Keratinocyte (primary cell): ENCODE measurements at regions not wholly inside any gene's neighbourhood (a gene's known extent, or its start where the extent isn't known, plus 50 kb on each side); places are given as distances from the start of the nearest gene placed in this dataset.

Source experiments
- DNase-seq: peaks from one replicate; pipeline ENCODE4 v3.0.0-alpha.2; 2011; ENCODE audit warnings: low read depth, missing footprints, low spot score
- FAIRE-seq: peaks from 2 replicates; lab custom pipeline; 2011; peaks lifted over from hg19 to GRCh38; lab: Jason Lieb, UNC
- H2AFZ ChIP-seq: 2 replicates; pipeline ENCODE4 v1.6.0; 2012; ENCODE audit warnings: low read length, control low read depth, inconsistent platforms; ENCODE audit not compliant: control insufficient read depth
- H3K27ac ChIP-seq: 2 replicates; pipeline ENCODE4 v1.5.1; 2011; ENCODE audit warnings: low read length; ENCODE audit not compliant: control insufficient read depth, insufficient read depth
- H3K27me3 ChIP-seq: 3 replicates; pipeline ENCODE4 v1.6.0; 2011; ENCODE audit warnings: low read length; ENCODE audit not compliant: control insufficient read depth, insufficient read depth; ENCODE audit errors: extremely low read depth
- H3K36me3 ChIP-seq, 2 experiments: 2 replicates in 1 of 2; 3 replicates in 1 of 2; pipeline ENCODE4 v1.5.1; 2011; ENCODE audit warnings: low read length in 2 of 2, mild to moderate bottlenecking in 1 of 2; ENCODE audit not compliant: control insufficient read depth in 2 of 2, insufficient read depth in 2 of 2; ENCODE audit errors: extremely low read depth in 1 of 2
- H3K4me1 ChIP-seq: 3 replicates; pipeline ENCODE4 v1.5.1; 2011; ENCODE audit warnings: low read length; ENCODE audit not compliant: control insufficient read depth, insufficient read depth; ENCODE audit errors: extremely low read depth
- H3K4me2 ChIP-seq: 3 replicates; pipeline ENCODE4 v1.6.0; 2011; ENCODE audit warnings: low read depth, low read length; ENCODE audit not compliant: control insufficient read depth, insufficient read depth; ENCODE audit errors: extremely low read depth
- H3K4me3 ChIP-seq, 3 experiments: fragments of 200-600 bp in 1 of 3; sonication (generic) in 1 of 3; 2 replicates in 2 of 3; 3 replicates in 1 of 3; pipeline ENCODE4 v1.5.1; 2011 to 2016; ENCODE audit warnings: low read length in 3 of 3, mild to moderate bottlenecking in 3 of 3, control low read depth in 2 of 3, inconsistent platforms in 1 of 3, low read depth in 1 of 3, mixed read lengths in 1 of 3, mixed run types in 1 of 3, moderate library complexity in 1 of 3; ENCODE audit not compliant: control insufficient read depth in 2 of 3, insufficient read depth in 2 of 3; ENCODE audit errors: extremely low read depth in 1 of 3
- H3K79me2 ChIP-seq: 2 replicates; pipeline ENCODE4 v1.6.0; 2012; ENCODE audit warnings: low read length; ENCODE audit not compliant: control insufficient read depth, insufficient read depth
- H3K9ac ChIP-seq: 3 replicates; pipeline ENCODE4 v1.6.0; 2011; ENCODE audit warnings: low read length; ENCODE audit not compliant: control insufficient read depth, insufficient read depth; ENCODE audit errors: extremely low read depth
- H3K9me1 ChIP-seq: 3 replicates; pipeline ENCODE4 v1.6.0; 2011; ENCODE audit warnings: low read length; ENCODE audit not compliant: control insufficient read depth, insufficient read depth; ENCODE audit errors: extremely low read depth
- H3K9me3 ChIP-seq: 2 replicates; pipeline ENCODE4 v1.5.1; 2012; ENCODE audit warnings: low read depth, low read length; ENCODE audit not compliant: control insufficient read depth
- H4K20me1 ChIP-seq: 3 replicates; pipeline ENCODE4 v1.6.0; 2011; ENCODE audit warnings: low read length; ENCODE audit not compliant: control insufficient read depth, insufficient read depth; ENCODE audit errors: extremely low read depth
- EZH2 ChIP-seq: IDR thresholded peaks from one replicate; pipeline ENCODE4 v1.6.1; 2012; ENCODE audit warnings: inconsistent platforms, mild to moderate bottlenecking, low read length, moderate library complexity
- dilution Hi-C: fragments of 300-500 bp; cut with MboI; formaldehyde crosslinking; loops from one replicate; pipeline ENCODE4 v1.7.0; 2020; ENCODE audit warnings: low sequenced_read_pairs; ENCODE audit not compliant: extremely low pct_ligation_motif_present
- TF ChIP-seq, protein P1 (sequence below), 3 experiments: IDR thresholded peaks in 1 of 3; conservative IDR thresholded peaks in 1 of 3; optimal IDR thresholded peaks in 1 of 3; 2 replicates in 2 of 3; 3 replicates in 1 of 3; pipeline versions ENCODE3 to v1.5.1; 2011; ENCODE audit warnings: low read length in 3 of 3, mild to moderate bottlenecking in 3 of 3, moderate library complexity in 2 of 3, control low read depth in 1 of 3, inconsistent platforms in 1 of 3; ENCODE audit not compliant: insufficient read depth in 2 of 3; ENCODE audit errors: extremely low read depth in 1 of 3

DNA sequence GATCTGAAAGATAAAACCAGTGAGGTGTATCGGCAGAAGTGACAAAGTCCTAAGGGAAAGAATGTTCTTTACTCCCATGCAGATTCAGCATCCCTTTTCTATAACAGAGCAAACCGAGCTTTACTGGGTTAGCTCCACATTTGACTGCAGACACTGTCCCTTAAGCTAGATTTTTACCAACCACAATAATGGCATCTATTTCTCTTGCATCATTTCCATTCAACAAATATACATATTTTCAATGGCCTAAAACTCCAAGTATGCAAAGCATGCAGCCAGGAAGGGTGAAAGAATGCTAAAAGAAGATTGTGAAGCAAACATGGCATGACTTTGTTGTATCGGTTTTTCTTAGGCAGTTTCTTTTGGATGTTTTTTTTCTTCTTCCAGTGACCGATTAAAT, 255.4 kb downstream of the OGFRL1 start:
- Histone ChIP-seq H3K27ac (no peak overlapping the region), H3K9me1 (no peaks in the 10 kb centered on the region), H3K79me2 (no peaks in the 10 kb centered on the region), H3K9ac (no peak overlapping the region), H4K20me1 (no peaks in the 10 kb centered on the region), H3K27me3 (no peaks in the 10 kb centered on the region), H3K36me3 (no peaks in the 10 kb centered on the region), H3K4me1 (no peaks in the 10 kb centered on the region), H2AFZ (no peak overlapping the region), H3K4me3 (no peak overlapping the region), H3K9me3 (no peaks in the 10 kb centered on the region), H3K4me2 (no peak overlapping the region)
- dilution Hi-C loops = no loop called here
- DNase-seq (no peak), FAIRE-seq (peak; percentile 9)
- no peak for TF ChIP-seq EZH2
- TF ChIP-seq, protein P1, sequence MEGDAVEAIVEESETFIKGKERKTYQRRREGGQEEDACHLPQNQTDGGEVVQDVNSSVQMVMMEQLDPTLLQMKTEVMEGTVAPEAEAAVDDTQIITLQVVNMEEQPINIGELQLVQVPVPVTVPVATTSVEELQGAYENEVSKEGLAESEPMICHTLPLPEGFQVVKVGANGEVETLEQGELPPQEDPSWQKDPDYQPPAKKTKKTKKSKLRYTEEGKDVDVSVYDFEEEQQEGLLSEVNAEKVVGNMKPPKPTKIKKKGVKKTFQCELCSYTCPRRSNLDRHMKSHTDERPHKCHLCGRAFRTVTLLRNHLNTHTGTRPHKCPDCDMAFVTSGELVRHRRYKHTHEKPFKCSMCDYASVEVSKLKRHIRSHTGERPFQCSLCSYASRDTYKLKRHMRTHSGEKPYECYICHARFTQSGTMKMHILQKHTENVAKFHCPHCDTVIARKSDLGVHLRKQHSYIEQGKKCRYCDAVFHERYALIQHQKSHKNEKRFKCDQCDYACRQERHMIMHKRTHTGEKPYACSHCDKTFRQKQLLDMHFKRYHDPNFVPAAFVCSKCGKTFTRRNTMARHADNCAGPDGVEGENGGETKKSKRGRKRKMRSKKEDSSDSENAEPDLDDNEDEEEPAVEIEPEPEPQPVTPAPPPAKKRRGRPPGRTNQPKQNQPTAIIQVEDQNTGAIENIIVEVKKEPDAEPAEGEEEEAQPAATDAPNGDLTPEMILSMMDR (optimal IDR thresholded peaks at IDR 0.05 in 1 of 3, IDR thresholded peaks at IDR 0.05 in 1 of 3, conservative IDR thresholded peaks at IDR 0.05 in 1 of 3; ENCODE audit: extremely low read depth in 1 of 3, insufficient read depth in 2 of 3, low read length in 3 of 3) = no peak

DNA sequence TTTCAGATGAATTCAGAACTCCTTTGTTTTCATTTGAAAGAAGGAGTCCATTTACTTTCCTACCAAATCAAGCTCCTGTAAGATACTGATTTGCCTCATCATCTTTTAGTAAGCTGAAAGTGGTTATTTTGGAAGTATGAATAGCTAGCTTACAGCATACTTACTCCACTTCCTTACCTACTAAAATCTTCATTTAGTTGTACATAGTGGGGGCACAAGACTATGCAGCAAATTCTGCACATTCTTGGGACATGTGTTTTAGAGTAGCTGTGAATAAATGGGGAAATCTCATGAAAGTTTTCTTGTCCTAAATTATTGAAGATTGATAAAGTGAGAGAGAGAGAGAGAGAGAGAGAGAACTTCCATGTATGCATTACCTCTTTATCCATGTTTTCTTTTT, 256.3 kb downstream of the OGFRL1 start:
- H3K9ac ChIP-seq = no peak overlapping the region
- H2AFZ ChIP-seq = no peak overlapping the region
- no peaks in the 10 kb centered on the region for H3K9me1 ChIP-seq
- DNase-seq (no peak), FAIRE-seq (no peak)
- no peaks in the 10 kb centered on the region for H3K4me1 ChIP-seq
- no peak overlapping the region for H3K4me2 ChIP-seq
- no peak overlapping the region for H3K27ac ChIP-seq
- no peaks in the 10 kb centered on the region for H3K27me3 ChIP-seq
- no peaks in the 10 kb centered on the region for H3K79me2 ChIP-seq
- no peak overlapping the region for H3K4me3 ChIP-seq
- dilution Hi-C loops = no loop called here
- no peaks in the 10 kb centered on the region for H3K9me3 ChIP-seq
- TF ChIP-seq, protein P1 (optimal IDR thresholded peaks at IDR 0.05 in 1 of 3, IDR thresholded peaks at IDR 0.05 in 1 of 3, conservative IDR thresholded peaks at IDR 0.05 in 1 of 3; ENCODE audit: extremely low read depth in 1 of 3, insufficient read depth in 2 of 3, low read length in 3 of 3) = no peak
- no peak for TF ChIP-seq EZH2
- H4K20me1 ChIP-seq = no peaks in the 10 kb centered on the region
- no peaks in the 10 kb centered on the region for H3K36me3 ChIP-seq
